GM23248 (cell line): ENCODE measurements at regions not wholly inside any gene's neighbourhood (a gene's known extent, or its start where the extent isn't known, plus 50 kb on each side); places are given as distances from the start of the nearest gene placed in this dataset.

Experiments
- DNase-seq: peaks from one replicate; pipeline ENCODE4 v3.0.0-alpha.2; 2015
- H2AFZ ChIP-seq: fragments of 200-600 bp; sonication (generic); 2 replicates; pipeline ENCODE4 v1.6.1; 2016; ENCODE audit warnings: antibody characterized with exemption
- H3F3A ChIP-seq: fragments of 200-600 bp; sonication (generic); 2 replicates; pipeline ENCODE4 v1.6.1; 2016; ENCODE audit warnings: mild to moderate bottlenecking, antibody characterized with exemption, mixed run types; ENCODE audit not compliant: insufficient read depth
- H3K27ac ChIP-seq: fragments of 200-600 bp; sonication (generic); 2 replicates; pipeline ENCODE4 v1.5.1; 2016; ENCODE audit warnings: mild to moderate bottlenecking
- H3K27me3 ChIP-seq: fragments of 200-600 bp; sonication (generic); replicated peaks from 2 replicates; pipeline ENCODE4 v1.6.1; 2016; ENCODE audit warnings: mild to moderate bottlenecking; ENCODE audit not compliant: insufficient read depth
- H3K36me3 ChIP-seq: fragments of 200-600 bp; sonication (generic); 2 replicates; pipeline ENCODE4 v1.6.1; 2016; ENCODE audit warnings: low read depth, mild to moderate bottlenecking
- H3K4me1 ChIP-seq: fragments of 200-600 bp; sonication (generic); 2 replicates; pipeline ENCODE4 v1.6.1; 2016; ENCODE audit warnings: mild to moderate bottlenecking; ENCODE audit not compliant: insufficient read depth
- H3K4me2 ChIP-seq: fragments of 200-600 bp; sonication (generic); one replicate; pipeline ENCODE4 v1.6.1; 2016; ENCODE audit warnings: mild to moderate bottlenecking; ENCODE audit not compliant: unreplicated experiment
- H3K4me3 ChIP-seq: fragments of 200-600 bp; sonication (generic); 2 replicates; pipeline ENCODE4 v1.5.1; 2016; ENCODE audit warnings: mild to moderate bottlenecking
- H3K79me2 ChIP-seq: fragments of 200-600 bp; sonication (generic); 2 replicates; pipeline ENCODE4 v1.6.1; 2016; ENCODE audit warnings: mild to moderate bottlenecking; ENCODE audit not compliant: insufficient read depth
- H3K9ac ChIP-seq: fragments of 200-600 bp; sonication (generic); 2 replicates; pipeline ENCODE4 v1.6.1; 2016; ENCODE audit warnings: mild to moderate bottlenecking
- H3K9me2 ChIP-seq: fragments of 200-600 bp; sonication (generic); 2 replicates; pipeline ENCODE4 v1.6.1; 2016; ENCODE audit warnings: mixed run types, mild to moderate bottlenecking, moderate library complexity; ENCODE audit not compliant: insufficient read depth
- H3K9me3 ChIP-seq: fragments of 200-600 bp; sonication (generic); one replicate; pipeline ENCODE4 v1.6.1; 2017; ENCODE audit warnings: low read depth
- H4K20me1 ChIP-seq: fragments of 200-600 bp; sonication (generic); 2 replicates; pipeline ENCODE4 v1.6.0; 2016; ENCODE audit not compliant: insufficient read depth
- EZH2 ChIP-seq: fragments of 200-600 bp; sonication (generic); IDR thresholded peaks from 2 replicates; pipeline ENCODE4 v1.6.1; 2018; ENCODE audit warnings: antibody characterized with exemption, mild to moderate bottlenecking; ENCODE audit not compliant: insufficient read depth, poor library complexity, severe bottlenecking
- EZH2phosphoT487 ChIP-seq: fragments of 200-600 bp; sonication (generic); IDR thresholded peaks from 2 replicates; pipeline ENCODE4 v1.6.1; 2018; ENCODE audit warnings: antibody characterized with exemption, moderate library complexity, mild to moderate bottlenecking, low read depth; ENCODE audit not compliant: insufficient read depth
- whole genome bisulfite sequencing, 2 experiments: methylation state at CpG; one replicate each; pipeline ENCODE4 v1.1.6; 2015 to 2017; ENCODE audit warnings: low lambda C conversion rate in 2 of 2, low coverage in 1 of 2; ENCODE audit errors: missing lambda C conversion rate in 2 of 2; 5-methylcytosine and 5-hydroxymethylcytosine counted together
- in situ Hi-C: fragments of 300-500 bp; cut with MboI; formaldehyde crosslinking; loops from 2 replicates; pipeline ENCODE4 v1.15.0; 2020

- in situ Hi-C loops: no loop called here
- no peak for DNase-seq
- Histone ChIP-seq H3K79me2 (no peaks in the 10 kb centered on the region), H4K20me1 (no peaks in the 10 kb centered on the region), H3K4me1 (no peaks in the 10 kb centered on the region), H3K4me3 (no peak overlapping the region), H3K9ac (no peak overlapping the region), H3K9me2 (no peaks in the 10 kb centered on the region), H3K4me2 (no peak overlapping the region), H3K27ac (no peak overlapping the region), H3K9me3 (no peaks in the 10 kb centered on the region), H2AFZ (no peak overlapping the region), H3K27me3 (peaks cover 10% of the 10 kb centered on the region; the same call in 1 of the 2 replicates), H3K36me3 (no peaks in the 10 kb centered on the region), H3F3A (no peaks in the 10 kb centered on the region)
- no peak for TF ChIP-seq EZH2
- TF ChIP-seq EZH2phosphoT487: no peak
- WGBS, 2 experiments: 8 to 9% methylated on average over 9 of the region's 9 CpGs
Measured at GRCh38 chr10:64037071-64037661, 516.0 kb downstream of the REEP3 start.

- Histone ChIP-seq H3K79me2 (no peaks in the 10 kb centered on the region), H4K20me1 (no peaks in the 10 kb centered on the region), H3K27me3 (peaks cover 10% of the 10 kb centered on the region; the same call in 1 of the 2 replicates), H2AFZ (no peak overlapping the region), H3F3A (no peaks in the 10 kb centered on the region), H3K9ac (no peak overlapping the region), H3K9me2 (no peaks in the 10 kb centered on the region), H3K27ac (no peak overlapping the region), H3K4me3 (no peak overlapping the region), H3K36me3 (no peaks in the 10 kb centered on the region), H3K4me1 (no peaks in the 10 kb centered on the region), H3K9me3 (no peaks in the 10 kb centered on the region), H3K4me2 (no peak overlapping the region)
- no peak for TF ChIP-seq EZH2
- no peak for TF ChIP-seq EZH2phosphoT487
- in situ Hi-C loops: no loop called here
- 64 to 68% methylated on average over 6 of the region's 6 CpGs for WGBS, 2 experiments
- no peak for DNase-seq
Measured at GRCh38 chr10:64038107-64038506, 516.9 kb downstream of the REEP3 start.

GRCh38 chr10:64039198-64039597, 518.0 kb downstream of the REEP3 start:
- Histone ChIP-seq H3K79me2 (no peaks in the 10 kb centered on the region), H3K9ac (no peak overlapping the region), H3K4me2 (no peak overlapping the region), H3K9me3 (no peaks in the 10 kb centered on the region), H4K20me1 (no peaks in the 10 kb centered on the region), H3K4me1 (no peaks in the 10 kb centered on the region), H3K27me3 (peaks cover 10% of the 10 kb centered on the region; the same call in 1 of the 2 replicates), H3K4me3 (no peak overlapping the region), H2AFZ (no peak overlapping the region), H3K27ac (no peak overlapping the region), H3K36me3 (no peaks in the 10 kb centered on the region), H3K9me2 (no peaks in the 10 kb centered on the region), H3F3A (no peaks in the 10 kb centered on the region)
- no peak for TF ChIP-seq EZH2phosphoT487
- no peak for TF ChIP-seq EZH2
- DNase-seq: no peak
- in situ Hi-C loops: no loop called here
- WGBS, 2 experiments: 49% methylated on average over 6 of the region's 6 CpGs

DNA sequence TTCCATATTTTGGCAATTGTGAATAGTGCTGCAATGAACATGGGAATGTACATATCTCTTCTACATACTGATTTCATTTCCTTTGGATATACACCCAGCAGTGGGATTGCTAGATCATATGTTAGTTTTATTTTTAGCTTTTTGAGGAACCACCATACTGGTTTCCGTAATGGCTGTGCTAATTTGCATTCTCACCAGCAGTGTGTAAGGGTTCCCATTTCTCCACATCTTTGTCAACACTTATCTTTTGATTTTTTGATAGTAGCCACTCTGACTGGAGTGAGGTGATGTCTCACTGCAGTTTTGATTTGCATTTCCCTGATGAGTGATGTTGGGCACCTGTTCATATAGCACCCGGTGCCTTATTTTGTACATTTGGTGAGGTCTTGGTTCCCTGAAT, 519.6 kb downstream of the REEP3 start:
- DNase-seq: no peak
- H3K4me2 ChIP-seq: no peak overlapping the region
- no peak overlapping the region for H3K9ac ChIP-seq
- 51 to 65% methylated on average over 2 of the region's 2 CpGs for WGBS, 2 experiments
- H3K36me3 ChIP-seq: no peaks in the 10 kb centered on the region
- no peaks in the 10 kb centered on the region for H4K20me1 ChIP-seq
- in situ Hi-C loops: no loop called here
- TF ChIP-seq EZH2phosphoT487 (no peak), EZH2 (no peak)
- H3K4me1 ChIP-seq: no peaks in the 10 kb centered on the region
- no peak overlapping the region for H3K27ac ChIP-seq
- H3K9me2 ChIP-seq: no peaks in the 10 kb centered on the region
- peaks cover 6% of the 10 kb centered on the region; the same call in 1 of the 2 replicates for H3K27me3 ChIP-seq
- H2AFZ ChIP-seq: no peak overlapping the region
- H3K79me2 ChIP-seq: no peaks in the 10 kb centered on the region
- no peaks in the 10 kb centered on the region for H3K9me3 ChIP-seq
- no peak overlapping the region for H3K4me3 ChIP-seq
- H3F3A ChIP-seq: no peaks in the 10 kb centered on the region
